ENCODE measurements at regions not wholly inside any gene's neighbourhood (a gene's known extent, or its start where the extent isn't known, plus 50 kb on each side); places are given as distances from the start of the nearest gene placed in this dataset.

DNA sequence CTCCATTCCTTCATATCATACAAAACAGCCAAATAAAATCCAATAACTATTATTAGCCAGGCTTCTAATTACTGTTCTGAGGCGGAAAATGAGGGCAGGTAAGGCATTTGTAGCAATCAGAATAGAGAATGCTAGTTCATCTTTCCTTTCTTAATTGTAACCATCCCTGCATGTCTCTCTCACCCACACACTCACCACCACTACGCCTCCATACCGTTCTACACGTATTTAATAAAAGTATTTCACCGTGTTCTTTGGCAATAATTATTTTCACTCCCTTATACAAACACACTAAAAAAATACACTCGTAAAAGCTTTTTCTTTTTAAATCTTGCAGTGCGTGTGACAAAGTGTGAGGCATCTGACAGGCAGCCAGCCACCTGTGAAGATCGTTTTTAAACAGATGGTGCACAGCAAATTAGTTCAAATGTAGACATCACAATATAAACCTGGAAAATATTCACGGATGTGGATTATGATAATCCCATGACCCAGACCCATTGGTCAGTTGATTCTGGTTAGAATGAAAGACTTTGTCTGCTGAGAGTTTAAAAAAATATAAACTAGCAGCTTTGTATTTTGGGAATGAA, 653.6 kb downstream of the REEP3 start (continued):
- TF ChIP-seq, protein P1, sequence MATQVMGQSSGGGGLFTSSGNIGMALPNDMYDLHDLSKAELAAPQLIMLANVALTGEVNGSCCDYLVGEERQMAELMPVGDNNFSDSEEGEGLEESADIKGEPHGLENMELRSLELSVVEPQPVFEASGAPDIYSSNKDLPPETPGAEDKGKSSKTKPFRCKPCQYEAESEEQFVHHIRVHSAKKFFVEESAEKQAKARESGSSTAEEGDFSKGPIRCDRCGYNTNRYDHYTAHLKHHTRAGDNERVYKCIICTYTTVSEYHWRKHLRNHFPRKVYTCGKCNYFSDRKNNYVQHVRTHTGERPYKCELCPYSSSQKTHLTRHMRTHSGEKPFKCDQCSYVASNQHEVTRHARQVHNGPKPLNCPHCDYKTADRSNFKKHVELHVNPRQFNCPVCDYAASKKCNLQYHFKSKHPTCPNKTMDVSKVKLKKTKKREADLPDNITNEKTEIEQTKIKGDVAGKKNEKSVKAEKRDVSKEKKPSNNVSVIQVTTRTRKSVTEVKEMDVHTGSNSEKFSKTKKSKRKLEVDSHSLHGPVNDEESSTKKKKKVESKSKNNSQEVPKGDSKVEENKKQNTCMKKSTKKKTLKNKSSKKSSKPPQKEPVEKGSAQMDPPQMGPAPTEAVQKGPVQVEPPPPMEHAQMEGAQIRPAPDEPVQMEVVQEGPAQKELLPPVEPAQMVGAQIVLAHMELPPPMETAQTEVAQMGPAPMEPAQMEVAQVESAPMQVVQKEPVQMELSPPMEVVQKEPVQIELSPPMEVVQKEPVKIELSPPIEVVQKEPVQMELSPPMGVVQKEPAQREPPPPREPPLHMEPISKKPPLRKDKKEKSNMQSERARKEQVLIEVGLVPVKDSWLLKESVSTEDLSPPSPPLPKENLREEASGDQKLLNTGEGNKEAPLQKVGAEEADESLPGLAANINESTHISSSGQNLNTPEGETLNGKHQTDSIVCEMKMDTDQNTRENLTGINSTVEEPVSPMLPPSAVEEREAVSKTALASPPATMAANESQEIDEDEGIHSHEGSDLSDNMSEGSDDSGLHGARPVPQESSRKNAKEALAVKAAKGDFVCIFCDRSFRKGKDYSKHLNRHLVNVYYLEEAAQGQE (IDR thresholded peaks at IDR 0.05; ENCODE audit: unreplicated experiment) = no peak
- TF ChIP-seq, protein P2, sequence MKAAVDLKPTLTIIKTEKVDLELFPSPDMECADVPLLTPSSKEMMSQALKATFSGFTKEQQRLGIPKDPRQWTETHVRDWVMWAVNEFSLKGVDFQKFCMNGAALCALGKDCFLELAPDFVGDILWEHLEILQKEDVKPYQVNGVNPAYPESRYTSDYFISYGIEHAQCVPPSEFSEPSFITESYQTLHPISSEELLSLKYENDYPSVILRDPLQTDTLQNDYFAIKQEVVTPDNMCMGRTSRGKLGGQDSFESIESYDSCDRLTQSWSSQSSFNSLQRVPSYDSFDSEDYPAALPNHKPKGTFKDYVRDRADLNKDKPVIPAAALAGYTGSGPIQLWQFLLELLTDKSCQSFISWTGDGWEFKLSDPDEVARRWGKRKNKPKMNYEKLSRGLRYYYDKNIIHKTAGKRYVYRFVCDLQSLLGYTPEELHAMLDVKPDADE (IDR thresholded peaks at IDR 0.05) = no peak
- no peak for TF ChIP-seq STAT1 (IDR thresholded peaks at IDR 0.05; ENCODE audit: unreplicated experiment)
- no peak for TF ChIP-seq ZNF114 (CRISPR knock-in tag; IDR thresholded peaks at IDR 0.05)
- TF ChIP-seq CREB1 (CRISPR knock-in tag; IDR thresholded peaks at IDR 0.05; ENCODE audit: low read depth) = no peak
- no peak for TF ChIP-seq EZH2 (IDR thresholded peaks at IDR 0.05; ENCODE audit: low read depth, unreplicated experiment)
- no peak for TF ChIP-seq POLR2AphosphoS5 (IDR thresholded peaks at IDR 0.05; ENCODE audit: low read depth)
- TF ChIP-seq EZH2phosphoT487 (IDR thresholded peaks at IDR 0.05; ENCODE audit: unreplicated experiment) = no peak

DNA sequence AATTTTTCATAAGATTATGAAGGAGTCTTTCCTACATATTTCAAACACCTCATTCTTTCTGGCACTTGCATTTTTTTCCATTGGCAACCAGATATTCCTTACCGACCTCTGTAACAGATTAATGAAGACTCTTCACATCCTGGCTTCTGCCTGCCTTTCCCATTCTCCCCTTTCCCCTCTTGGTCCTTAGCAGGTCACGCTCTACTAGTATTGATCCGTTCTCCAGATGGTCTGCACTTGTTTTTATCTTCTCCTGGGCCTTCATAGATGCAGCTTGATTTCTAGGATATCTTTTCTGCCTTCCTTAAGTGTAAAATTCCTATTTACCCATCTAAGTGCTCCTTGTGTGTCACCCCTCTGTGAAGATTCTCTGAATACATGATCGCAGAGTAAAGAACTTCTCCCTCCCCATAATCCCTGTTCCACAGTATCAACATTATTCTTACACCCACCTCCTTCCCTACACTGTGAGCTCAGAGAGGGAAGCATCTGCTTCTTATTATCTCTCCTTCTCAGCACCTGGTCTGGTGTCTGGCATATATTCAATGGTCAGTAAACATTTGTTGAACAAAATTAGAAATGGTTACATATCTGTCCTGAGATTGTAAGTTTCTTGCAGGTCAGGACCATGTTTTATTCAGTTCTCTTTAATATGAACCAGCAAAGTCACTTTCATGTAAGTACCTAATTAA, 654.2 kb downstream of the REEP3 start:
- no peak overlapping the region for H3K27ac Mint-ChIP-seq
- no peaks in the 10 kb centered on the region for H3F3A ChIP-seq (replicated peaks; ENCODE audit: low read depth)
- no peaks in the 10 kb centered on the region for H3K4me1 ChIP-seq (ENCODE audit: insufficient read depth)
- H3K36me3 Mint-ChIP-seq (ENCODE audit: low read depth) = no peaks in the 10 kb centered on the region
- no peak overlapping the region for H3K4me3 ChIP-seq
- H3K79me2 ChIP-seq (replicated peaks; ENCODE audit: insufficient read depth) = no peaks in the 10 kb centered on the region
- no peak overlapping the region for H3K4me2 ChIP-seq
- ATAC-seq = no peak
- no peaks in the 10 kb centered on the region for H3K9me3 Mint-ChIP-seq
- H3K4me1 Mint-ChIP-seq = no peaks in the 10 kb centered on the region
- no peaks in the 10 kb centered on the region for H4K20me1 ChIP-seq (replicated peaks; ENCODE audit: insufficient read depth)
- H3K27me3 Mint-ChIP-seq (ENCODE audit: insufficient read depth, low read depth, poor library complexity) = no peaks in the 10 kb centered on the region
- no peak overlapping the region for H2AFZ ChIP-seq
- no peak overlapping the region for H3K4me3 Mint-ChIP-seq
- H3K27ac ChIP-seq (ENCODE audit: low read depth) = no peak overlapping the region
- no peak for DNase-seq (ENCODE audit: low spot score)
- H3K36me3 ChIP-seq (ENCODE audit: insufficient read depth) = no peaks in the 10 kb centered on the region
- no peaks in the 10 kb centered on the region for H3K27me3 ChIP-seq (ENCODE audit: insufficient read depth)
- peaks cover 9% of the 10 kb centered on the region; the same call in 1 of the 2 replicates for H3K9me2 ChIP-seq (ENCODE audit: insufficient read depth)
- TF ChIP-seq, protein P3, sequence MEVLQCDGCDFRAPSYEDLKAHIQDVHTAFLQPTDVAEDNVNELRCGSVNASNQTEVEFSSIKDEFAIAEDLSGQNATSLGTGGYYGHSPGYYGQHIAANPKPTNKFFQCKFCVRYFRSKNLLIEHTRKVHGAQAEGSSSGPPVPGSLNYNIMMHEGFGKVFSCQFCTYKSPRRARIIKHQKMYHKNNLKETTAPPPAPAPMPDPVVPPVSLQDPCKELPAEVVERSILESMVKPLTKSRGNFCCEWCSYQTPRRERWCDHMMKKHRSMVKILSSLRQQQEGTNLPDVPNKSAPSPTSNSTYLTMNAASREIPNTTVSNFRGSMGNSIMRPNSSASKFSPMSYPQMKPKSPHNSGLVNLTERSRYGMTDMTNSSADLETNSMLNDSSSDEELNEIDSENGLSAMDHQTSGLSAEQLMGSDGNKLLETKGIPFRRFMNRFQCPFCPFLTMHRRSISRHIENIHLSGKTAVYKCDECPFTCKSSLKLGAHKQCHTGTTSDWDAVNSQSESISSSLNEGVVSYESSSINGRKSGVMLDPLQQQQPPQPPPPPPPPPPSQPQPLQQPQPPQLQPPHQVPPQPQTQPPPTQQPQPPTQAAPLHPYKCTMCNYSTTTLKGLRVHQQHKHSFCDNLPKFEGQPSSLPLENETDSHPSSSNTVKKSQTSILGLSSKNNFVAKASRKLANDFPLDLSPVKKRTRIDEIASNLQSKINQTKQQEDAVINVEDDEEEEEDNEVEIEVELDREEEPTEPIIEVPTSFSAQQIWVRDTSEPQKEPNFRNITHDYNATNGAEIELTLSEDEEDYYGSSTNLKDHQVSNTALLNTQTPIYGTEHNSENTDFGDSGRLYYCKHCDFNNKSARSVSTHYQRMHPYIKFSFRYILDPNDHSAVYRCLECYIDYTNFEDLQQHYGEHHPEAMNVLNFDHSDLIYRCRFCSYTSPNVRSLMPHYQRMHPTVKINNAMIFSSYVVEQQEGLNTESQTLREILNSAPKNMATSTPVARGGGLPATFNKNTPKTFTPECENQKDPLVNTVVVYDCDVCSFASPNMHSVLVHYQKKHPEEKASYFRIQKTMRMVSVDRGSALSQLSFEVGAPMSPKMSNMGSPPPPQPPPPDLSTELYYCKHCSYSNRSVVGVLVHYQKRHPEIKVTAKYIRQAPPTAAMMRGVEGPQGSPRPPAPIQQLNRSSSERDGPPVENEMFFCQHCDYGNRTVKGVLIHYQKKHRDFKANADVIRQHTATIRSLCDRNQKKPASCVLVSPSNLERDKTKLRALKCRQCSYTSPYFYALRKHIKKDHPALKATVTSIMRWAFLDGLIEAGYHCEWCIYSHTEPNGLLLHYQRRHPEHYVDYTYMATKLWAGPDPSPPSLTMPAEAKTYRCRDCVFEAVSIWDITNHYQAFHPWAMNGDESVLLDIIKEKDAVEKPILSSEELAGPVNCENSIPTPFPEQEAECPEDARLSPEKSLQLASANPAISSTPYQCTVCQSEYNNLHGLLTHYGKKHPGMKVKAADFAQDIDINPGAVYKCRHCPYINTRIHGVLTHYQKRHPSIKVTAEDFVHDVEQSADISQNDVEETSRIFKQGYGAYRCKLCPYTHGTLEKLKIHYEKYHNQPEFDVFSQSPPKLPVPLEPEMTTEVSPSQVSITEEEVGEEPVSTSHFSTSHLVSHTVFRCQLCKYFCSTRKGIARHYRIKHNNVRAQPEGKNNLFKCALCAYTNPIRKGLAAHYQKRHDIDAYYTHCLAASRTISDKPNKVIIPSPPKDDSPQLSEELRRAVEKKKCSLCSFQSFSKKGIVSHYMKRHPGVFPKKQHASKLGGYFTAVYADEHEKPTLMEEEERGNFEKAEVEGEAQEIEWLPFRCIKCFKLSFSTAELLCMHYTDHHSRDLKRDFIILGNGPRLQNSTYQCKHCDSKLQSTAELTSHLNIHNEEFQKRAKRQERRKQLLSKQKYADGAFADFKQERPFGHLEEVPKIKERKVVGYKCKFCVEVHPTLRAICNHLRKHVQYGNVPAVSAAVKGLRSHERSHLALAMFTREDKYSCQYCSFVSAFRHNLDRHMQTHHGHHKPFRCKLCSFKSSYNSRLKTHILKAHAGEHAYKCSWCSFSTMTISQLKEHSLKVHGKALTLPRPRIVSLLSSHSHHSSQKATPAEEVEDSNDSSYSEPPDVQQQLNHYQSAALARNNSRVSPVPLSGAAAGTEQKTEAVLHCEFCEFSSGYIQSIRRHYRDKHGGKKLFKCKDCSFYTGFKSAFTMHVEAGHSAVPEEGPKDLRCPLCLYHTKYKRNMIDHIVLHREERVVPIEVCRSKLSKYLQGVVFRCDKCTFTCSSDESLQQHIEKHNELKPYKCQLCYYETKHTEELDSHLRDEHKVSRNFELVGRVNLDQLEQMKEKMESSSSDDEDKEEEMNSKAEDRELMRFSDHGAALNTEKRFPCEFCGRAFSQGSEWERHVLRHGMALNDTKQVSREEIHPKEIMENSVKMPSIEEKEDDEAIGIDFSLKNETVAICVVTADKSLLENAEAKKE (CRISPR knock-in tag; IDR thresholded peaks at IDR 0.05) = no peak
- TF ChIP-seq, protein P1 (IDR thresholded peaks at IDR 0.05; ENCODE audit: unreplicated experiment) = no peak
